Right atrium auricular region (tissue), 2 donors: ENCODE measurements at regions not wholly inside any gene's neighbourhood (a gene's known extent, or its start where the extent isn't known, plus 50 kb on each side); places are given as distances from the start of the nearest gene placed in this dataset.
A peak's percentile ranks its signal among the peaks of the same experiment; 100 is the strongest.

Source experiments
- DNase-seq: peaks from one replicate; pipeline ENCODE4 v3.0.0-alpha.2; 2019; ENCODE audit warnings: low spot score
- H3K27ac ChIP-seq, 2 donors: fragments of 200-600 bp; sonication (generic); 1 replicate in 1 of 2; 2 replicates in 1 of 2; pipeline ENCODE4 v1.5.1; 2016 to 2019
- H3K27me3 ChIP-seq, 2 donors: fragments of 200-600 bp; sonication (generic); one replicate each; pipeline versions ENCODE4 v1.5.1 to v1.6.0; 2017 to 2019
- H3K36me3 ChIP-seq: fragments of 200-600 bp; sonication (generic); one replicate; pipeline ENCODE4 v1.5.1; 2016
- H3K4me1 ChIP-seq, 2 donors: fragments of 200-600 bp; sonication (generic); one replicate each; pipeline versions ENCODE4 v1.5.1 to v1.6.0; 2017 to 2019
- H3K4me3 ChIP-seq, 2 donors: fragments of 200-600 bp; sonication (generic); 1 replicate in 1 of 2; 2 replicates in 1 of 2; pipeline ENCODE4 v1.5.1; 2017 to 2019; ENCODE audit warnings: mild to moderate bottlenecking in 1 of 2, moderate library complexity in 1 of 2
- H3K9me3 ChIP-seq, 2 donors: fragments of 200-600 bp; sonication (generic); one replicate each; pipeline ENCODE4 v1.5.1; 2019
- TF ChIP-seq, protein P1 (sequence below), 2 donors: fragments of 200-600 bp; sonication (generic); IDR thresholded peaks; one replicate each; pipeline ENCODE4 v1.5.1; 2019; ENCODE audit warnings: antibody characterized with exemption in 2 of 2

GRCh38 chr13:38421590-38422560 lies 72.2 kb downstream of the UFM1 start:
- H3K4me1 ChIP-seq: no peaks in the 10 kb centered on the region
- H3K36me3 ChIP-seq: no peaks in the 10 kb centered on the region
- peak overlapping the region in 1 of 2 donors; percentile 53 for H3K27ac ChIP-seq
- no peak overlapping the region for H3K4me3 ChIP-seq
- H3K27me3 ChIP-seq: no peaks in the 10 kb centered on the region
- DNase-seq: no peak
- no peaks in the 10 kb centered on the region for H3K9me3 ChIP-seq
- TF ChIP-seq, protein P1, sequence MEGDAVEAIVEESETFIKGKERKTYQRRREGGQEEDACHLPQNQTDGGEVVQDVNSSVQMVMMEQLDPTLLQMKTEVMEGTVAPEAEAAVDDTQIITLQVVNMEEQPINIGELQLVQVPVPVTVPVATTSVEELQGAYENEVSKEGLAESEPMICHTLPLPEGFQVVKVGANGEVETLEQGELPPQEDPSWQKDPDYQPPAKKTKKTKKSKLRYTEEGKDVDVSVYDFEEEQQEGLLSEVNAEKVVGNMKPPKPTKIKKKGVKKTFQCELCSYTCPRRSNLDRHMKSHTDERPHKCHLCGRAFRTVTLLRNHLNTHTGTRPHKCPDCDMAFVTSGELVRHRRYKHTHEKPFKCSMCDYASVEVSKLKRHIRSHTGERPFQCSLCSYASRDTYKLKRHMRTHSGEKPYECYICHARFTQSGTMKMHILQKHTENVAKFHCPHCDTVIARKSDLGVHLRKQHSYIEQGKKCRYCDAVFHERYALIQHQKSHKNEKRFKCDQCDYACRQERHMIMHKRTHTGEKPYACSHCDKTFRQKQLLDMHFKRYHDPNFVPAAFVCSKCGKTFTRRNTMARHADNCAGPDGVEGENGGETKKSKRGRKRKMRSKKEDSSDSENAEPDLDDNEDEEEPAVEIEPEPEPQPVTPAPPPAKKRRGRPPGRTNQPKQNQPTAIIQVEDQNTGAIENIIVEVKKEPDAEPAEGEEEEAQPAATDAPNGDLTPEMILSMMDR (IDR thresholded peaks at IDR 0.05): no peak

DNA sequence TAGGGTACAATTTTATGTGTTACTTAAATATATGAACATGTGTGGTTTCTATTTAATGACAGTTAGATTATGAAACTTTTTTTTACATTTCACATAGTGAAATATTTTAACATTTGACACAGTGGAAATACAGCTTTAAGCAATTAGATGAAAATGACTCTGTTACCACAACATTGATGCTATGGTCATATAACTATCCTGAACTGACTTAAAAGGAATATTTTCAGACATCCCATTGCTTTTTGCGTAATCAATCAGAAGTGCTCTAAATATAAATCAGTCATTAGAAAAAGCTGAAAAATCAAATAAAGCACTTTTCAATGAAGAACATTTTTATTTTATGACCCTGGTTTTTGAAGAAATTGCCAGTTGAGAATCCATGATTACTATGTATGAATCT lies 80.3 kb downstream of the UFM1 start:
- TF ChIP-seq, protein P1 (IDR thresholded peaks at IDR 0.05): no peak
- no peak for DNase-seq
- Histone ChIP-seq H3K36me3 (no peaks in the 10 kb centered on the region), H3K9me3 (no peaks in the 10 kb centered on the region), H3K4me3 (no peak overlapping the region), H3K4me1 (no peaks in the 10 kb centered on the region), H3K27me3 (no peaks in the 10 kb centered on the region), H3K27ac (no peak overlapping the region)

DNA sequence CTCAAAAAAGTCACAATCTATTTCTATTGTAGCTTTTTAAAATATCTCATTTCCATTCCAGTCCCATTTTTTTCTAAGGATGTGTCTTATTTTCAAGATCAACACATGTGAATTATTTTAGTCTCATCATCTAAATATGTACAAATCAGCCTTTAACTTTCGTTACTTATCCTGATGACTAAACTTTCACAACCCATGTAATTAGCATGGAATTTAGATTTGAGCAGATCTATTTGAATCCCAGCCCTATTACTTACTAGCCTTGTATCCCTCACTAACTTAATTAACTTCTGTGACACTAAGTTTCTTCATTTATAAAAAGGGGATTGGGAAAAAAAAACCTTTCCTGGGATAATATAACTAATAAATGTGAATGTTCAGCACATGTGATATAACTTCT lies 81.1 kb downstream of the UFM1 start:
- Histone ChIP-seq H3K27me3 (no peaks in the 10 kb centered on the region), H3K4me1 (no peaks in the 10 kb centered on the region), H3K4me3 (no peak overlapping the region), H3K9me3 (no peaks in the 10 kb centered on the region), H3K27ac (no peak overlapping the region), H3K36me3 (no peaks in the 10 kb centered on the region)
- no peak for DNase-seq
- TF ChIP-seq, protein P1 (IDR thresholded peaks at IDR 0.05): no peak

DNA sequence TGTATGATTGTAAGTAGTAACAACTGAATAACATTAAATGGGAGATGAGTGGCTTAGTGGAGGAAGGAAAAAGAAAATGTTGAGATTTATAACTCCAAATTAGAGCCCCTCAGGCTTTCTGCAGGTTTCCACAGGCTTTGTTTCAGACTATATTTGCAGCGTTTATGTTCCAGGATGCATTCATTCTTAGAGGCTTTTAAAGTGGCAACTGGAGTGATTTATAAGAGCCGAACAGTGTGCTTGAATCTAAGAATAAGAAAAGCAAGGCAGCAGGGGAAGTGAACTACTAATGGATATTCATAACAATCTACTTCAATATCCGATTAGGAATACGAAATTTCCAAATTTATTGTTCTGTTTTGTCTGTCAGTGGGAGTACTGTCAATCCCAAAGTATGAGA lies 91.0 kb downstream of the UFM1 start:
- TF ChIP-seq, protein P1 (IDR thresholded peaks at IDR 0.05): no peak
- H3K4me1 ChIP-seq: no peaks in the 10 kb centered on the region
- no peaks in the 10 kb centered on the region for H3K27me3 ChIP-seq
- DNase-seq: no peak
- no peaks in the 10 kb centered on the region for H3K36me3 ChIP-seq
- H3K9me3 ChIP-seq: no peaks in the 10 kb centered on the region
- H3K27ac ChIP-seq: no peak overlapping the region
- no peak overlapping the region for H3K4me3 ChIP-seq

- no peaks in the 10 kb centered on the region for H3K36me3 ChIP-seq
- DNase-seq: no peak
- H3K27ac ChIP-seq: no peak overlapping the region
- H3K27me3 ChIP-seq: no peaks in the 10 kb centered on the region
- no peaks in the 10 kb centered on the region for H3K9me3 ChIP-seq
- H3K4me1 ChIP-seq: no peaks in the 10 kb centered on the region
- TF ChIP-seq, protein P1 (IDR thresholded peaks at IDR 0.05): no peak
- no peak overlapping the region for H3K4me3 ChIP-seq
Measured at GRCh38 chr13:38444904-38445303, 95.3 kb downstream of the UFM1 start.
